NT2/D1 (cell line): ENCODE measurements at regions not wholly inside any gene's neighbourhood (a gene's known extent, or its start where the extent isn't known, plus 50 kb on each side); places are given as distances from the start of the nearest gene placed in this dataset.

Experiments used
- YY1 ChIP-seq: IDR thresholded peaks from 2 replicates; pipeline ENCODE4 v1.6.1; 2011; ENCODE audit not compliant: insufficient read length, insufficient read depth
- ZNF274 ChIP-seq: IDR thresholded peaks from 2 replicates; pipeline ENCODE4 v1.6.1; 2011; ENCODE audit warnings: mild to moderate bottlenecking, low read depth, low read length

- TF ChIP-seq YY1, result no peak
- no peak for TF ChIP-seq ZNF274
These were observed 100.9 kb upstream of the PKP2 start for GRCh38 chr12:32997471-32997870.
